HepG2 (cell line): ENCODE measurements at regions not wholly inside any gene's neighbourhood (a gene's known extent, or its start where the extent isn't known, plus 50 kb on each side); places are given as distances from the start of the nearest gene placed in this dataset.

Experiments used
- ATAC-seq: fragments of 200-7000 bp; cut with Tn5 transposase; 3 replicates; pipeline ENCODE4 v1.9.1; 2020; ENCODE audit warnings: mild to moderate bottlenecking, moderate library complexity
- BruUV-seq: library from RNA; stranded (reverse); fragments of 400-500 nt; replicated peaks from 2 replicates; lab custom pipeline; 2021; lab: Mats Ljungman, UMichigan
- CTCF ChIA-PET: fragments of 300-600 bp; formaldehyde crosslinking; extraction: SDS; loops from one replicate; lab custom pipeline; 2021; ENCODE audit warnings: low total read pairs, inconsistent platforms, low intra/inter-chr PET ratio; lab: Yijun Ruan, JAX
- POLR2A ChIA-PET: fragments of 350-600 bp; sonication (Branson Sonifier 250); formaldehyde crosslinking; loops from one replicate; lab custom pipeline; 2020; ENCODE audit warnings: antibody characterized with exemption, inconsistent platforms; lab: Yijun Ruan, JAX
- DNase-seq: peaks from one replicate; pipeline ENCODE4 v3.0.0-alpha.2; 2015; ENCODE audit warnings: low spot score
- FAIRE-seq: peaks from 3 replicates; lab custom pipeline; 2011; peaks lifted over from hg19 to GRCh38; lab: Jason Lieb, UNC
- H2AFZ ChIP-seq: one replicate; pipeline ENCODE4 v1.6.1; 2011; ENCODE audit warnings: low read length, inconsistent platforms
- H3K27ac ChIP-seq: fragments of 300-600 bp; 3 replicates; pipeline ENCODE4 v1.8.0; 2011; ENCODE audit warnings: mixed run types, mild to moderate bottlenecking, mixed read lengths, low read length, inconsistent platforms; ENCODE audit not compliant: insufficient read depth; ENCODE audit errors: extremely low read length
- H3K27me3 ChIP-seq, 2 experiments: fragments of 200-600 bp in 1 of 2; 2 replicates in 1 of 2; 3 replicates in 1 of 2; pipeline versions ENCODE4 v1.6.0 to v1.8.0; 2011; ENCODE audit warnings: low read length in 2 of 2, mild to moderate bottlenecking in 2 of 2, moderate library complexity in 2 of 2, inconsistent platforms in 1 of 2; ENCODE audit not compliant: insufficient read depth in 2 of 2, control insufficient read depth in 1 of 2
- H3K36me3 ChIP-seq, 2 experiments: fragments of 200-600 bp in 1 of 2; replicated peaks in 1 of 2; 2 replicates in 1 of 2; 3 replicates in 1 of 2; pipeline versions ENCODE4 v1.5.1 to v1.8.0; 2011; ENCODE audit warnings: low read length in 2 of 2, inconsistent platforms in 1 of 2; ENCODE audit not compliant: insufficient read depth in 2 of 2, control insufficient read depth in 1 of 2
- H3K4me1 ChIP-seq: 2 replicates; pipeline ENCODE4 v1.5.1; 2012; ENCODE audit warnings: low read length, inconsistent platforms; ENCODE audit not compliant: insufficient read depth
- H3K4me2 ChIP-seq: 2 replicates; pipeline ENCODE4 v1.6.0; 2011; ENCODE audit warnings: low read depth, low read length, inconsistent platforms
- H3K4me3 ChIP-seq, 3 experiments: fragments of 200-600 bp in 1 of 3; sonication (generic), shearing (Covaris generic) in 1 of 3; replicated peaks in 1 of 3; 2 replicates each; pipeline ENCODE4 v1.5.1; 2011 to 2016; ENCODE audit warnings: low read length in 3 of 3, inconsistent platforms in 2 of 3, low read depth in 2 of 3, mild to moderate bottlenecking in 2 of 3, control low read depth in 1 of 3, mixed read lengths in 1 of 3; ENCODE audit not compliant: insufficient read depth in 1 of 3
- H3K79me2 ChIP-seq: one replicate; pipeline ENCODE4 v1.6.1; 2011; ENCODE audit warnings: low read length, inconsistent platforms; ENCODE audit not compliant: insufficient read depth
- H3K9ac ChIP-seq: 2 replicates; pipeline ENCODE4 v1.6.0; 2011; ENCODE audit warnings: mild to moderate bottlenecking, low read depth, low read length, inconsistent platforms; ENCODE audit not compliant: insufficient read depth
- H3K9me3 ChIP-seq: 2 replicates; pipeline ENCODE4 v1.5.1; 2012; ENCODE audit warnings: mild to moderate bottlenecking, low read length
- H4K20me1 ChIP-seq: 2 replicates; pipeline ENCODE4 v1.6.0; 2011; ENCODE audit warnings: inconsistent platforms, mild to moderate bottlenecking, low read length, moderate library complexity; ENCODE audit not compliant: insufficient read depth
- ERF ChIP-seq: IDR thresholded peaks from 2 replicates; pipeline ENCODE4 v1.6.1; 2018; ENCODE audit warnings: missing biosample characterization, missing genetic modification reagents
- EZH2 ChIP-seq: conservative IDR thresholded peaks from 2 replicates; pipeline ENCODE4 v1.6.1; 2012; ENCODE audit warnings: mild to moderate bottlenecking, low read depth, low read length, moderate library complexity
- GTF2F1 ChIP-seq: fragments of 150-350 bp; IDR thresholded peaks from 2 replicates; pipeline ENCODE4 v1.6.1; 2014; ENCODE audit warnings: low read length
- GTF3A ChIP-seq: sonication (generic); formaldehyde crosslinking; conservative IDR thresholded peaks from 2 replicates; pipeline ENCODE4 v1.4.0; 2020; ENCODE audit warnings: mild to moderate bottlenecking, missing genetic modification reagents
- HES4 ChIP-seq: sonication (generic); formaldehyde crosslinking; IDR thresholded peaks from 2 replicates; pipeline ENCODE4 v1.9.0; 2021; ENCODE audit warnings: mild to moderate bottlenecking, missing genetic modification reagents, borderline replicate concordance
- NFAT5 ChIP-seq: sonication (generic); formaldehyde crosslinking; IDR thresholded peaks from 2 replicates; pipeline ENCODE4 v1.4.0; 2020; ENCODE audit warnings: missing genetic modification reagents
- NFKBIZ ChIP-seq: IDR thresholded peaks from 2 replicates; pipeline ENCODE4 v1.6.1; 2018; ENCODE audit warnings: missing genetic modification reagents, missing compliant biosample characterization
- ONECUT2 ChIP-seq: sonication (generic); formaldehyde crosslinking; IDR thresholded peaks from 2 replicates; pipeline ENCODE4 v1.4.0; 2020; ENCODE audit warnings: missing genetic modification reagents
- POLR2G ChIP-seq: fragments of 200-400 bp; formaldehyde crosslinking; IDR thresholded peaks from 2 replicates; pipeline ENCODE4 v1.6.1; 2018; ENCODE audit warnings: mild to moderate bottlenecking, low read depth, low read length, moderate library complexity
- RAD51 ChIP-seq: fragments of 450-650 bp; IDR thresholded peaks from 2 replicates; pipeline ENCODE4 v1.6.1; 2016; ENCODE audit warnings: borderline replicate concordance
- RCOR2 ChIP-seq: IDR thresholded peaks from 2 replicates; pipeline ENCODE4 v1.6.1; 2016; ENCODE audit warnings: missing biosample characterization, missing genetic modification reagents
- REXO4 ChIP-seq: sonication (generic); formaldehyde crosslinking; IDR thresholded peaks from 2 replicates; pipeline ENCODE4 v1.8.0; 2022; ENCODE audit warnings: missing genetic modification reagents, mild to moderate bottlenecking, borderline replicate concordance
- SP4 ChIP-seq: sonication (generic); formaldehyde crosslinking; IDR thresholded peaks from 2 replicates; pipeline ENCODE4 v1.8.1; 2023; ENCODE audit warnings: mild to moderate bottlenecking, missing genetic modification reagents
- ZKSCAN8 ChIP-seq: IDR thresholded peaks from 2 replicates; pipeline ENCODE4 v1.6.1; 2016; ENCODE audit warnings: borderline replicate concordance, missing genetic modification reagents, missing compliant biosample characterization
- ZNF264 ChIP-seq: sonication (generic); formaldehyde crosslinking; IDR thresholded peaks from 2 replicates; pipeline ENCODE4 v1.4.0; 2020; ENCODE audit warnings: missing genetic modification reagents
- ZNF775 ChIP-seq: sonication (generic); formaldehyde crosslinking; IDR thresholded peaks from 2 replicates; pipeline ENCODE4 v1.4.0; 2020; ENCODE audit warnings: missing genetic modification reagents, mild to moderate bottlenecking, moderate library complexity, borderline replicate concordance
- WGBS: methylation state at CpG from one replicate; pipeline ENCODE4 v1.1.6; 2017; ENCODE audit warnings: low lambda C conversion rate; 5-methylcytosine and 5-hydroxymethylcytosine counted together
- in situ Hi-C: cut with HindIII; loops from 2 replicates; pipeline ENCODE4 v1.10.0; 2017; ENCODE audit warnings: low pct_unique_long_range_greater_than_20kb; ENCODE audit not compliant: extremely low pct_ligation_motif_present
- intact Hi-C: fragments of 100-400 bp; cut with micrococcal nuclease; formaldehyde crosslinking; loops from one replicate; pipeline ENCODE4 v1.10.0; 2022; ENCODE audit not compliant: unreplicated experiment
- TF ChIP-seq, protein P1 (sequence below): sonication (generic); formaldehyde crosslinking; conservative IDR thresholded peaks from 2 replicates; pipeline ENCODE4 v1.8.0; 2022; ENCODE audit warnings: low read depth, missing genetic modification reagents

- TF ChIP-seq NFAT5 (CRISPR knock-in tag) (no peak), RCOR2 (CRISPR knock-in tag) (no peak), ONECUT2 (CRISPR knock-in tag) (no peak), ZNF264 (CRISPR knock-in tag) (no peak), NFKBIZ (CRISPR knock-in tag) (no peak), HES4 (CRISPR knock-in tag) (no peak), ZNF775 (CRISPR knock-in tag) (no peak), POLR2G (no peak)
- TF ChIP-seq, all 625 proteins: peak for 0
Observed at GRCh38 chr6:98260382-98260781, 574.0 kb upstream of the POU3F2 start (continued).

DNA sequence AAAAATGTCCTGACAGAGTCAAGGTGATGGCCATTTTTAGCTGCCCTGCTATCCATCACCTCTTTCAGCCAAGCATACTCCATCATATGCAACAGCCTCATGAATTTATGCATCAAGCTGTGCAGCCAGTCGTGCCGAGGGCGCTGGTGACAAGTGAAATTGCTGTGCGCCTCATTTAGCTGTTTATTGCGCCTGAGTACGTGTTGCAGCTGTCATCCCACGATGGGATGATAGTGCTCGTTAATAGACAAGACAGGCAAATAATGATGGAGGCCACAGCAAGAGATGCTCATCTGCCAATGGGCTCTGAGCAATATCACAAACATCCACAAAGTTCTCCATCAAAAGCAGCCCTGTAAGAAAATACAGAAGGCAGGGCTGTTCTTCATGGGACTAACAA is 562.3 kb upstream of the POU3F2 start:
- FAIRE-seq (no peak), ATAC-seq (no peak), DNase-seq (no peak)
- no peaks in the 10 kb centered on the region for H4K20me1 ChIP-seq
- no peak overlapping the region for H3K9ac ChIP-seq
- H3K36me3 ChIP-seq, result no peaks in the 10 kb centered on the region
- H3K4me2 ChIP-seq, result no peak overlapping the region
- no peak overlapping the region for H2AFZ ChIP-seq
- H3K4me3 ChIP-seq, result no peak overlapping the region
- ChIA-PET POLR2A (no interaction called here), CTCF (no interaction called here)
- H3K4me1 ChIP-seq, result no peaks in the 10 kb centered on the region
- no peaks in the 10 kb centered on the region for H3K79me2 ChIP-seq
- BruUV-seq, result no TSS peak
- H3K27ac ChIP-seq, result no peak overlapping the region
- intact Hi-C loops (no loop called here), in situ Hi-C loops (no loop called here)
- no peaks in the 10 kb centered on the region for H3K9me3 ChIP-seq
- no peaks in the 10 kb centered on the region for H3K27me3 ChIP-seq
- 0% methylated on average over 8 of the region's 8 CpGs for WGBS
- TF ChIP-seq RAD51 (no peak), GTF3A (no peak), ZKSCAN8 (no peak), ERF (CRISPR knock-in tag) (no peak), EZH2 (no peak), SP4 (no peak), REXO4 (CRISPR knock-in tag) (no peak), GTF2F1 (no peak)
- TF ChIP-seq, protein P1, sequence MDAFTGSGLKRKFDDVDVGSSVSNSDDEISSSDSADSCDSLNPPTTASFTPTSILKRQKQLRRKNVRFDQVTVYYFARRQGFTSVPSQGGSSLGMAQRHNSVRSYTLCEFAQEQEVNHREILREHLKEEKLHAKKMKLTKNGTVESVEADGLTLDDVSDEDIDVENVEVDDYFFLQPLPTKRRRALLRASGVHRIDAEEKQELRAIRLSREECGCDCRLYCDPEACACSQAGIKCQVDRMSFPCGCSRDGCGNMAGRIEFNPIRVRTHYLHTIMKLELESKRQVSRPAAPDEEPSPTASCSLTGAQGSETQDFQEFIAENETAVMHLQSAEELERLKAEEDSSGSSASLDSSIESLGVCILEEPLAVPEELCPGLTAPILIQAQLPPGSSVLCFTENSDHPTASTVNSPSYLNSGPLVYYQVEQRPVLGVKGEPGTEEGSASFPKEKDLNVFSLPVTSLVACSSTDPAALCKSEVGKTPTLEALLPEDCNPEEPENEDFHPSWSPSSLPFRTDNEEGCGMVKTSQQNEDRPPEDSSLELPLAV, result no peak
